Endothelial cell of umbilical vein (primary cell): ENCODE measurements at regions not wholly inside any gene's neighbourhood (a gene's known extent, or its start where the extent isn't known, plus 50 kb on each side); places are given as distances from the start of the nearest gene placed in this dataset.

Experiments
- BruUV-seq: library from RNA; stranded (reverse); fragments of 400-500 nt; replicated peaks from 2 replicates; lab custom pipeline; 2021; lab: Mats Ljungman, UMichigan
- CTCF ChIA-PET: fragments of 300-600, 350-600 bp; sonication (Branson Sonifier 250); formaldehyde crosslinking; loops from one replicate; lab custom pipeline; 2021; ENCODE audit warnings: antibody characterized with exemption, inconsistent platforms; lab: Charles Lee
- POLR2A ChIA-PET: fragments of 300-600, 350-600 bp; sonication (Branson Sonifier 250); formaldehyde crosslinking; loops from one replicate; lab custom pipeline; 2021; ENCODE audit warnings: antibody characterized with exemption, inconsistent platforms; lab: Charles Lee
- DNase-seq: peaks from one replicate; pipeline ENCODE4 v3.0.0-alpha.2; 2011; ENCODE audit warnings: low read depth, low spot score
- FAIRE-seq: peaks from 2 replicates; lab custom pipeline; 2011; peaks lifted over from hg19 to GRCh38; lab: Jason Lieb, UNC
- H2AFZ ChIP-seq: 2 replicates; pipeline ENCODE4 v1.6.0; 2012; ENCODE audit warnings: low read depth, low read length, control low read depth, inconsistent platforms
- H3K27ac ChIP-seq: 2 replicates; pipeline ENCODE4 v1.5.1; 2011; ENCODE audit warnings: low read depth, mild to moderate bottlenecking, control low read depth, low read length, moderate library complexity; ENCODE audit not compliant: insufficient read depth
- H3K27me3 ChIP-seq, 2 experiments: 2 replicates each; pipeline versions ENCODE4 v1.6.0 to v1.6.1; 2011; ENCODE audit warnings: low read length in 2 of 2, mixed read lengths in 1 of 2; ENCODE audit not compliant: control insufficient read depth in 2 of 2, insufficient read depth in 2 of 2
- H3K36me3 ChIP-seq, 2 experiments: 2 replicates in 1 of 2; 3 replicates in 1 of 2; pipeline ENCODE4 v1.5.1; 2011; ENCODE audit warnings: low read length in 2 of 2, mild to moderate bottlenecking in 1 of 2, moderate library complexity in 1 of 2; ENCODE audit not compliant: control insufficient read depth in 2 of 2, insufficient read depth in 2 of 2; ENCODE audit errors: extremely low read depth in 1 of 2
- H3K4me1 ChIP-seq: 3 replicates; pipeline ENCODE4 v1.5.1; 2011; ENCODE audit warnings: mild to moderate bottlenecking, low read length; ENCODE audit not compliant: control insufficient read depth, insufficient read depth; ENCODE audit errors: extremely low read depth
- H3K4me2 ChIP-seq: 2 replicates; pipeline ENCODE4 v1.6.1; 2011; ENCODE audit warnings: low read length, control low read depth, mixed read lengths; ENCODE audit not compliant: insufficient read depth
- H3K4me3 ChIP-seq, 3 experiments: fragments of 200-600 bp in 1 of 3; sonication (generic), shearing (Covaris generic) in 1 of 3; replicated peaks in 1 of 3; 2 replicates each; pipeline ENCODE4 v1.5.1; 2011 to 2016; ENCODE audit warnings: control low read depth in 3 of 3, low read length in 3 of 3, mild to moderate bottlenecking in 2 of 3, inconsistent platforms in 1 of 3, low read depth in 1 of 3, moderate library complexity in 1 of 3; ENCODE audit not compliant: insufficient read depth in 1 of 3
- H3K79me2 ChIP-seq: 2 replicates; pipeline ENCODE4 v1.6.0; 2012; ENCODE audit warnings: low read length, inconsistent platforms; ENCODE audit not compliant: control insufficient read depth, insufficient read depth
- H3K9ac ChIP-seq: replicated peaks from 2 replicates; pipeline ENCODE3; 2011; ENCODE audit warnings: low read length, control low read depth; ENCODE audit not compliant: insufficient read depth; ENCODE audit errors: extremely low read depth
- H3K9me1 ChIP-seq: replicated peaks from 3 replicates; pipeline ENCODE4 v1.6.0; 2011; ENCODE audit warnings: mild to moderate bottlenecking, low read length; ENCODE audit not compliant: control insufficient read depth, insufficient read depth; ENCODE audit errors: extremely low read depth
- H3K9me3 ChIP-seq: replicated peaks from 2 replicates; pipeline ENCODE4 v1.5.1; 2012; ENCODE audit warnings: low read length, inconsistent platforms; ENCODE audit not compliant: control insufficient read depth, insufficient read depth
- H4K20me1 ChIP-seq: replicated peaks from 2 replicates; pipeline ENCODE3; 2011; ENCODE audit warnings: mild to moderate bottlenecking, low read length; ENCODE audit not compliant: control insufficient read depth, insufficient read depth; ENCODE audit errors: extremely low read depth
- EZH2 ChIP-seq: IDR thresholded peaks from 2 replicates; pipeline ENCODE4 v1.6.1; 2012; ENCODE audit warnings: borderline replicate concordance, low read depth, mild to moderate bottlenecking, moderate library complexity, low read length, inconsistent platforms; ENCODE audit not compliant: severe bottlenecking
- FOS ChIP-seq: IDR thresholded peaks from 2 replicates; pipeline ENCODE4 v1.6.1; 2011; ENCODE audit warnings: mild to moderate bottlenecking, low read length, moderate library complexity, borderline replicate concordance; ENCODE audit not compliant: insufficient read depth
- GATA2 ChIP-seq: IDR thresholded peaks from 2 replicates; pipeline ENCODE4 v1.7.0; 2011; ENCODE audit warnings: low read depth, mild to moderate bottlenecking, moderate library complexity, mixed read lengths, low read length; ENCODE audit not compliant: insufficient read length, insufficient read depth
- JUN ChIP-seq: IDR thresholded peaks from 2 replicates; pipeline ENCODE4 v1.6.1; 2011; ENCODE audit warnings: borderline replicate concordance, low read depth; ENCODE audit not compliant: insufficient read length, insufficient read depth
- MAX ChIP-seq: IDR thresholded peaks from 2 replicates; pipeline ENCODE4 v1.6.1; 2011; ENCODE audit not compliant: insufficient read depth, insufficient read length
- MYC ChIP-seq: IDR thresholded peaks from one replicate; pipeline ENCODE4 v1.6.1; 2011; ENCODE audit warnings: mild to moderate bottlenecking, low read depth, low read length
- POLR2A ChIP-seq: IDR thresholded peaks from 2 replicates; pipeline ENCODE4 v1.6.1; 2012; ENCODE audit warnings: low read depth, mild to moderate bottlenecking, control low read depth, low read length
- POLR2AphosphoS5 ChIP-seq: IDR thresholded peaks from 2 replicates; pipeline ENCODE4 v1.6.1; 2012; ENCODE audit warnings: low read depth, mild to moderate bottlenecking, control low read depth, low read length, moderate library complexity; ENCODE audit not compliant: insufficient read depth
- dilution Hi-C: fragments of 300-500 bp; cut with MboI; formaldehyde crosslinking; loops from one replicate; pipeline ENCODE4 v1.15.0; 2019; ENCODE audit warnings: low sequenced_read_pairs; ENCODE audit not compliant: extremely low pct_ligation_motif_present
- intact Hi-C: fragments of 100-400 bp; cut with micrococcal nuclease; formaldehyde crosslinking; loops from one replicate; pipeline ENCODE4 v1.10.0; 2022
- TF ChIP-seq, protein P1 (sequence below), 2 donors: IDR thresholded peaks; 1 replicate in 1 of 2; 2 replicates in 1 of 2; pipeline ENCODE4 v1.5.1; 2011; ENCODE audit warnings: low read length in 2 of 2, mild to moderate bottlenecking in 2 of 2, moderate library complexity in 2 of 2, control low read depth in 1 of 2, inconsistent platforms in 1 of 2, low read depth in 1 of 2; ENCODE audit not compliant: insufficient read depth in 1 of 2; ENCODE audit errors: extremely low read depth in 1 of 2

DNA sequence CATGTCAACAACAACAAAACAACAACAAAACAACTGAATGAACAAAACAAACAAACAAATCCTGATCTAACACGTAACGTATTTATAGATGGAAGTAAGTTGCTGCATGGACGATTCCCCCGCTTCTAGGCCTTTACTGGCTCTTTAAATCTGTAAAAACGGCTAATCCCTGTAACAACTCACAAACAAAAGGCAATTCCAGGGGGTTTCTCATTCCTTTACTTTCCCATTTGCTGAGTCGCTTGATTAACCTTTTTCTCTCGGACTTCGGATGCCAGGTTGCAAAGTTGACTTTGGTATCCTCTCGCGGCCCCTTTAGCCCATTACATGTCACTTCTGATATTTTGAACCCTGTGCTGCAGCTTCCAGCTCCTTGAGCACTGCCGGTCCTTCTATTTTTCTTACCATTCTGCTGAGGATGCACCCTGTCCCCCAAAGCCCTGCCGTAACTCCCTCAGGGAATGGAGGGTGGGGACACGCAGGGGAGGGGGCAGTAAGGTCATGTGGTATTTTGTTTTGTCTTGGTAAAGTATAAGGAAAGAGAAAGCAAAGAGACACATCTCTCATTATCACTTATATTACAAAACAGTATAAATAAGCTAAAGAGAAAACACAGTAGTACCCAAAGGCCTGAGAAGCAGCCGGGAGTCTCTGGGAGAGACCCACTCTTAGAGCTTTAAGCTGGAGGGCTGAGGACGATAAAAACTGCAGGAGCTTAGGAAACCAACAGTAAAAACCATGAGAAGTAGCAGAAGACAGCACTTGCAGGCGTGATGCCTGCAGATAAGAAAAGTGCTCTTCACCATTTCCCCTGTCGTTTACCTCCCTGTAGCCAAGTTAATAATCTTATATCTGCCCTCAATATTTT is 457.8 kb upstream of the ZNF717 start:
- H3K27ac ChIP-seq = no peak overlapping the region
- DNase-seq = no peak
- H3K4me2 ChIP-seq = no peak overlapping the region
- H3K9me3 ChIP-seq = peaks cover 5% of the 10 kb centered on the region
- no peaks in the 10 kb centered on the region for H4K20me1 ChIP-seq
- POLR2A ChIA-PET = no interaction called here
- H2AFZ ChIP-seq = no peak overlapping the region
- no peak overlapping the region for H3K9ac ChIP-seq
- no peaks in the 10 kb centered on the region for H3K9me1 ChIP-seq
- CTCF ChIA-PET = no interaction called here
- no peaks in the 10 kb centered on the region for H3K27me3 ChIP-seq
- no peaks in the 10 kb centered on the region for H3K4me1 ChIP-seq
- TF ChIP-seq JUN (no peak), GATA2 (no peak), EZH2 (no peak), POLR2A (no peak), POLR2AphosphoS5 (no peak), MAX (no peak), FOS (no peak), MYC (no peak)
- TF ChIP-seq, protein P1, sequence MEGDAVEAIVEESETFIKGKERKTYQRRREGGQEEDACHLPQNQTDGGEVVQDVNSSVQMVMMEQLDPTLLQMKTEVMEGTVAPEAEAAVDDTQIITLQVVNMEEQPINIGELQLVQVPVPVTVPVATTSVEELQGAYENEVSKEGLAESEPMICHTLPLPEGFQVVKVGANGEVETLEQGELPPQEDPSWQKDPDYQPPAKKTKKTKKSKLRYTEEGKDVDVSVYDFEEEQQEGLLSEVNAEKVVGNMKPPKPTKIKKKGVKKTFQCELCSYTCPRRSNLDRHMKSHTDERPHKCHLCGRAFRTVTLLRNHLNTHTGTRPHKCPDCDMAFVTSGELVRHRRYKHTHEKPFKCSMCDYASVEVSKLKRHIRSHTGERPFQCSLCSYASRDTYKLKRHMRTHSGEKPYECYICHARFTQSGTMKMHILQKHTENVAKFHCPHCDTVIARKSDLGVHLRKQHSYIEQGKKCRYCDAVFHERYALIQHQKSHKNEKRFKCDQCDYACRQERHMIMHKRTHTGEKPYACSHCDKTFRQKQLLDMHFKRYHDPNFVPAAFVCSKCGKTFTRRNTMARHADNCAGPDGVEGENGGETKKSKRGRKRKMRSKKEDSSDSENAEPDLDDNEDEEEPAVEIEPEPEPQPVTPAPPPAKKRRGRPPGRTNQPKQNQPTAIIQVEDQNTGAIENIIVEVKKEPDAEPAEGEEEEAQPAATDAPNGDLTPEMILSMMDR (IDR thresholded peaks at IDR 0.05; ENCODE audit: extremely low read depth in 1 of 2, insufficient read depth in 1 of 2, low read depth in 1 of 2, low read length in 2 of 2) = no peak
- dilution Hi-C loops = no loop called here
- FAIRE-seq = no peak
- BruUV-seq = no TSS peak
- no peak overlapping the region for H3K4me3 ChIP-seq
- intact Hi-C loops = no loop called here
- no peaks in the 10 kb centered on the region for H3K36me3 ChIP-seq
- H3K79me2 ChIP-seq = no peaks in the 10 kb centered on the region
